CD4-positive, alpha-beta T cell treated with Interleukin-12 subunit alpha and Interleukin-12 subunit beta, for 1 hour (primary cell): ENCODE measurements at regions not wholly inside any gene's neighbourhood (a gene's known extent, or its start where the extent isn't known, plus 50 kb on each side); places are given as distances from the start of the nearest gene placed in this dataset.
"Not testable (repeated sequence)": the region's sequence is repeated elsewhere in the genome, so short reads cannot be mapped to it uniquely, and the experiment has no call there.

ENCODE experiments used
- DNase-seq: peaks from one replicate; pipeline ENCODE4 v3.0.0-alpha.2; 2020

DNA sequence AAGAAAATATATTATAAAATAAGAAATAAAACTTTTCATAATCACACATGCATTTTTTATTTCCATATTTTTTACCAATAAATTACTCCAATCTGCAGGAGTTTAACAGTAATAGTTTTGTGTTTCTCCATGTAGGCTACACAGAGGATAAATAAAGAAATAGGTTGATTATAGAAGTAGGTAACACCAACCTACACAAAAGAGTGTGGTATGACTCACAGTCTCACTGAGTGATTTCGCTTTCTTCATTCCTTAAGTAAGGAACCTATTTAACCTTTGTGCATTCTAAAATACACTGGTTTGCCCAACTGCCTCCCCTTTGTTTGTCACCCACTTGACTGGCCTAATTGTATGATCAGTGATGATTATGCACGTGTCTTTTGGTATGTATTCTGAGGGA is 244.2 kb upstream of the RIMS1 start:
- DNase-seq: no peak

DNA sequence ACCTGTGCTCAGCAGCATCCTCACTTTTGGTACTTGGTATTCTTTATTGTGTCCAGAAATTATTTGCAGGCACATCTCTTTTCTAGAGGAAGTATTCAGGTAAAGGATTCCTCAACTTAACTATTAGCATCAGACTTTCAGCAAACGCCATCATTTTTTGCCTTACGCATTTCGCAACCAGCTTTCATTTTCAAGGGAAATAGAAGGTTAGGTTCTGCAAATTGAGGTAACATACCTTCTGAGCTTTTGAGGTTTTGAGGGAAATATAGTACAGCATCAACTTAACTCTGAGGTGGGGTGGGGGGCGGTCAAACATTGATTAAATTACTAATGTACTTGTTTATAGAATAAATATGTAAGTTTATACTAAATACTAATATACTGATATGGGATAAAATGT is 243.6 kb upstream of the RIMS1 start:
- DNase-seq: no peak

DNA sequence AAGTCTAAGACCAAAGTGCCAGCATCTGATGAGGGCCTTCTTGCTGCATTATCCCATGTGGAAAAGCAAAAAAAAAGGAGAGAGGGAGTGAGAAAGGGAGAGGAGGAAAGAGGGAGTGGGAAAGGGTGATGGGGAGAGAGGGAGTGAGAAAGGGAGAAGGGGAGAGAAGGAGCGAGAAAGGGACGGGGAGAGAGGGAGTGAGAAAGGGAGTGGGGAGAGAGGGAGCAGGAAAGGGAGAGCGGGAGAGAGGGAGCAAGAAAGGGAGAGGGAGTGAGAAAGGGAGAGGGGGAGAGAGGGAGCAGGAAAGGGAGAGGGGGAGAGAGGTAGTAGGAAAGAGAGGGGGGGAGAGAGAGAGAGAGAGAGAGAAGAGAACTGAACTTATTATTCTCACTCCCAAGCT is 241.1 kb upstream of the RIMS1 start:
- DNase-seq: no peak

DNA sequence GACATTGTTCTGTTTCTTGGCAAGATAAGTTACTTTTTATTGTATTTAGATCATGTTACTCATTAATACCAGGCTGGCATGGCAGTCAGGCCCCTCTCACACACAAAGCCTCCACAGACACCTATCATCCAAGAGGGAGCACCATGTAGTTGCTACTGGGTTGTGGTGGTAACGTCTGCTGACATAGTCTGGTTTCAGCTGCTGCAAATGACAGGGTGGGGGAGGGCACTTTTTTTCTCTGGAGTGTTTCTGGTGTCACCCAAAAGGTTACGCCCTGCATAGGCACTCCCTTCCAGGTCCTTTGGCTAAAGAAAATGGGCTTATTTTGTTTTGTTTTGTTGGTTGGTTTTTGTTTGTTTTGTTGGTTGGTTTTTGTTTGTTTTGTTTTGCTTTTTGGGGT is 236.4 kb upstream of the RIMS1 start:
- DNase-seq: no peak

DNA sequence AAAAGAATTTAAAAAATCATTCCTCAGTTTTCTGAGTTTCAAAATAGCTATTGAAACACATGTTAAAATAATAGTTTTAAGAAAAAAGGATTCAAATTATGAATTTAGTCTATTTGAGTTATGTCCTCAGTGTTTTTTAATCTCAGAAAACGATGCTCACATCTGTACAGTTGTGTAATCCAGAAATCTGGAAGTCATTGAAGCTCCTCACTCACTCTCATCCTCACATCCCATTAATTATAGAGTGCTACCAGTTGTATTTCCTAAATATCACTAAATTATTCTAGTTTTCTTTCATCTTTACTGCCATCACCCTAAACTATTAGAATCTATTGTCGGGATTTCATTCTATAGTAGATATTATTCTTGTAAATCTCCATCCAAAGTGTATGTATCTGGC is 234.7 kb upstream of the RIMS1 start:
- DNase-seq: no peak

DNA sequence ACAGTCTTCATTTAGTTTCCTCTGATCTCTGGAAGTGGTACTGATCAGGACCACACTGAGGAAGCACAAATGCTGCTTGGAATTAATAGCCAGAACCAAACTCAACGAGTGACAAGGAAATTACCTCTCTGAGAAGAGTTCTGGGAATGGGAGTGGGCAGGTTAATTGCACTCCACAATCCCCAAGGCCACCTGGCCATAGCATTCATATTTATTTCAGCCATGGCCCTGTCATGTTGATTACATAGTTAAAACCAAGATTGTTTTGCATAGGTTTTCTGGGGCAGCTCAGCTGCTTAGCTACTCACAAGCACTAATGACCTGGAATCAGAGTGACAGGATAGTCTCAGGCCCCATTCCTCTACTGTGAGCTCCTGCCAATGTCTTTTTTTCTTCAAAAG is 230.2 kb upstream of the RIMS1 start:
- DNase-seq: no peak

DNA sequence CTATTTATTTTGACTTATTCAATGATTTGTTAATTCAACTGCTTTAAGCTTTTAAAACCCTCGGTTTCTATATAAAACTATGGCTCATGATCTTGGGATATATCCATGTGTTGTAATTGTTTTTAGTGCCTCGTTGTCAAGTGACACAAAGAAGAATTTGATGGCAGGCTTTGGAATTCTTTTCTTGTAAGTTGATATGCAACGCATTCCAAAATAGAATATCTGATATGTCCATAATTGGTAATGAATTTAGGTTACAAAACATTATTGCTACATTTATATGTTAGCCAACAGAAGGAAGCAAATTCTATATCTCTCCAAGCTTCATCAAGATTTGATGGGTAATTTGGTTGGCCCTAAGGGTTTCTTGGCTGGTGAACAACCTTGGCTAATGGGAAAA is 220.4 kb upstream of the RIMS1 start:
- DNase-seq: no peak

DNA sequence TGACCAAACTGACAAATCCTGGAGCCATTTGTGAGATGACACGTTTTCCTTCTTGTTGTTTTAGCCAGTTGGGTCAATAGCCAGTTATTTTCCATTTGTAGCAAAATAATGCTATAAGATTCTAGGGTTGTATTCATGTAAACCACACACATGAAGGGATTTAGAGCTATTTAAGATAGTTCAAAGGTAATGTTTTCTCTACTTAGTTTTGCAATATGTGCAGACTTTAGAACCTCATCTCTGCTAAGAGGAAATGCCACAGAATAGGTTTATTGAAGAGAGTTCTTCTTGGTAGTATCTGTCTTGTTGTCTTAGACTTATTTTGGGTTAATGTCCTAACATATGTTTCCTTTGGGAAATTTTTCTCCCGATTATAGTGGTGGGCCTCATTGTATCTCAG is 213.5 kb upstream of the RIMS1 start:
- DNase-seq: no peak

DNA sequence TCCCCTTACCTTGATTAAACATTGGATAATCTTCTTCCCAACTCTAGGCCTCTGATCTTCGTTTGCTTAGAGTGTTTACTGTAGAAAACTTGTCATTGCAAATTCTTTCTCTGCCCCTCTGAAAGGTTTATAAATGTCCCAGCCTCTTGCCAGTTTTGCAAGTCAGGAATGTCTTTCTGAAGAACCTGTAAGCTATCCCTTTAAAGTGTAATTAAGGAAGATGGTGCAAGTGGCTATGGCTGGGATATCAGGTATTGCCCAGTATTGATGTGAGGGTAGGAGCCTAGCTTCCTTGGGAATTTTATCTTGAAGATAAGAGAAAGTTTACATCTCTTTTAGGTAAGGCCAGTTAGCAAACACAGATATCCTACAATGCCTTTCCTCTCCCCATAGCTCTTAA is 211.0 kb upstream of the RIMS1 start:
- DNase-seq: no peak

DNA sequence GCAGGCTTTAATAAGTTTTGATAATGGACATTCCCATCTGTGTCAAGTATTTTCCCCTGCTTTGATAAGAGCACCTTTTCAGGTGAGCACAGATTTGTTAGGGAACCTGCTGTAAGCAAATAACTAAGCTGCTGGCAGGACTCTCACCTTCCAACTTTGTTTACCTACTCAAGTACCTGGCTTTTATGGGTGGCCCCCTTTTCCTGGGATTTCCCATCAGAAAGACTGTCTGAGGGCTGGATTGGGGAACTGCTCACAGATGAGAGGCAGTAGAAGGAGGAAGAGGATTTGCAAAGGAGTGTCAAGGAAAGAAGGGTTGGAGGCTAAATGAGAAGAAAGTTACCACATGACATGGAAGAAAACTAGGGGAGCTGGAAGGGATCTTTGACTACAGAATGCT is 210.1 kb upstream of the RIMS1 start:
- no peak for DNase-seq

DNA sequence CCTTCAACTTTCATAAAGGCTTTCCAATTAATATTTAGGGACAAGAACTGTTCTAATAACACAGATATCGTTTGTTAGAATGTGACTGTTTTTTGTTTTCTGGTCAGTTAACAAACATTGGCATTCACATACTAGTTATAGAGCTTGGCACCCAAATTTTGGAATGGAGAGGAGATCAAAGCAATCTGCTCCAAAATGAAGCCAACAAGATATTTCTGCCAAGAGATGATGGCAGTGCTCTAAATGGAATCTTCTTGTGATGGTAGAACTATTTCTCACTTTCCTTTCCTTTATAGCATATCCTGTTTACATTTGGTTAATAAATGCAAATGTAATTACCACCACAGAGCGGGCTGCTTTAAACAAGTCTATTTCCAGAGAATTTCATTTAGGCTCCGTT is 208.3 kb upstream of the RIMS1 start:
- DNase-seq: no peak

DNA sequence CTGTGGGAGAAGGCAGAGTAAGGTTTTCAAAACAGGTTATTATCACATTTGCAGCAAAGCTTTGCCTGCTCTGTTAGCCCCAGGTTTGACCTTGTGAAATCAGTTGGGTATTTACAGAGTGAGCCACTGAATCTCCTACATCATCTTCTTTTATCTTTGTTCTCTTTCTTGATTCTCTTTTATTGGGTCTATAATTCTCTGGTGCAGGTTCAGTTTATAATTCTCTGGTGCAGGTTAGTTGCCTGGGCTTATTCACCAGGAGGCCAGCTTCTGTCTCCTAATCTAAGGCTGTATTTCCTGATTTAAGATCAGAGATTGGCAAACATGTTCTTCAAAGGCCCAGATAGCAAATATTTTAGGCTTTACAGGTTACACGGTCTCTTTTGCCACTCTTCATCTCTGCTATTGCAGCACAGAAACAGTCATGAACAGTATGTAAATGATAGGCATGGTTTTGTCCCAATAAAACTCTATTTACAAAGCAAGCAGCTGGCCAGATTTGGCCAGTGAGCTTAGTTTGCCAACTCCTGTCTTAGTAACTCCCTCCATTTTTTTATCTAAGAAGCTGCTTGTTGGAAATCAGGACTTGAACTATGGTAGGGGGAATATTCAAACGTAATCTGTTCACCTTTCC is 205.0 kb upstream of the RIMS1 start:
- DNase-seq: no peak

DNA sequence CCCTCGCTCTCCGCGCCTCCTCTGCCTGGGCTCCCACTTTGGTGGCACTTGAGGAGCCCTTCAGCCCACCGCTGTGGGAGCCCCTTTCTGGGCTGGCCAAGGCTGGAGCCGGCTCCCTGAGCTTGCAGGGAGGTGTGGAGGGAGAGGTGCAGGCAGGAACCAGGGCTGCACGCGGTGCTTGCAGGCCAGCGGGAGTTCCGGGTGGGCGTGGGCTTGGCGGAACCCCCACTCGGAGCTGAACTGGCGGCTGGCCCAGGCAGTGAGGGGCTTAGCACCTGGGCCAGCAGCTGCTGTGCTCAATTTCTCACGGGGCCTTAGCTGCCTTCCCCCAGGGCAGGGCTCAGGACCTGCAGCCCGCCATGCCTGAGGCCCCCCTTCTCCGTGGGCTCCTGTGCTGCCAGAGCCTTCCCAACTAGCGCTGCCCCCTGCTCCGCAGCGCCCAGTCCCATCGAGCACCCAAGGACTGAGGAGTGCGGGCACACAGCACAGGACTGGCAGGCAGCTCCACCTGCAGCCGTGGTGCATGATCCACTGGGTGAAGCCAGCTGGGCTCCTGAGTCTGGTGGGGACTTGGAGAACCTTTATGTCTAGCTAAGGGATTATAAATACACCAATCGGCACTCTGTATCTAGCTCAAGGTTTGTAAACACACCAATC is 200.2 kb upstream of the RIMS1 start:
- DNase-seq: not testable (repeated sequence)

DNA sequence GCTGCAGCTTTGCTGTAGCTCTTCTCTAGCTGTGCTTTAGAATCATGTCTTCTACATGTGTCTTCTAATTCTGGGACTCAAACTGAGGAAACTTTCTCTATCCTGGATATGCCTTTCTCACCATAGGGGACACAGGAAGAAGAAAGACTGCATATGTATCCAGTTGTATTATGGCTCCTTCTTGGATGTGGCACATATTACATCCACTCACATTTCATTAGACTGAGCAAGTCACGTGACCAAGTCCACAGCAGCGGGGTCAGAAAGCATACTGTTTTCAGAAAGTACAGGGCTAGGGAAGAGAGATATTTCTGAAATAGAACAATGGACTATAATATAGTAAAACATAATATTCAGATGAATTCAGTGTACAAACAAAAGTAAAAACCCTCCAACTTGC is 187.6 kb upstream of the RIMS1 start:
- DNase-seq: no peak

DNA sequence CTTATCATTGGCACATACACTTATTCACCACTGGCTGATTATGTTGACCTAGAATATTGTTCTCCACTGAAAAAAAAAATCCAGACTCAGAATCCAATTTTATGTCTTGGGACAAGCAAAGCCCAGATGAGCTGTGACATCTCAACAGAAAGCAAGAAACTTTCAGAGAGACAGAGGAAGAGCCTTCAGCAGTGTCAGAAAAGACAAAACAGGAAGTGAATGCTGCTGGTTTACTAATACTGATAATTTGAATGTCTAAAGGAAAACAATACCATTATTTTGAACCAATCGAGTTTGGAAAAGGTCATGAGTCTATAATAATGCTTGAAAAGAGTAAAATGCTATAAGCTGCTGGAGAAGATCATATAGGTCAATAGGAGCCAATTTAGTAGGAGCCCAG is 179.8 kb upstream of the RIMS1 start:
- no peak for DNase-seq

DNA sequence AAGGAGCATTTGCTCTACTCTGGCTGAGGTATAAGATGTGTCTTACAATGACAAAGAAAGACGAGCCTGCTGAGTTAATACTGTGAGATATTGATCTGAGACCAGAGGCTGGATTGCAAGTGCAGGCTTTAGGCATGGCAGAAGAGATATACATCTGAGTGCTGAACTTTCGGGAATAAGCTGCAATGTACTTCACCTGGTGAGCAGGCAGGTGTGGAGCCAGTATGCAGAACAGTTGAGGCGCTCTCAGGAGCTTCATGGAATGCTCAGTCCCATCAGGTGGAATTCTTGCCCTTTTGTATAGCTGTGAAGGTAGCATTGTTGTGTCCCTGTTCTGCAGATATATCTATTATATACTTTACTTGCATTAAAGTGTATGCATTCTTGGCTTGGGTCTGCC is 179.3 kb upstream of the RIMS1 start:
- no peak for DNase-seq

DNA sequence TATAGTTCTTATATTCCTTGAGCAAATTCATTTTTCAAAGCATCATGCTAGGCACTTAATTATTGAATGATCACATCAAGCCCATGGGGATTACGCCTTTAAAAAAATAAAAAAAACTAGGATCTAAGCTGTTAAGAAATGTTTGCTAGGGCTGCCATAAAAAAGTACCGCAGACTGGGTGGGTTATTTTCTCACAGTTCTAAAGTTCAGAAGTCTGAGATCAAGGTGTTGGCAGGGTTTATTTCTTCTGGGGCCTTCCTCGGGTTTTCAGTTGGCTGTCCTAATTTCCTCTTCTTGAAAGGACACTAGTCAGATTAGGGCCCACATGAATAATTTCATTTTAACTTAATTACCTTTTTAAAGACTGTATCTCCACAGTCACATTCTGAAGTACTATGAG is 165.6 kb upstream of the RIMS1 start:
- no peak for DNase-seq

DNA sequence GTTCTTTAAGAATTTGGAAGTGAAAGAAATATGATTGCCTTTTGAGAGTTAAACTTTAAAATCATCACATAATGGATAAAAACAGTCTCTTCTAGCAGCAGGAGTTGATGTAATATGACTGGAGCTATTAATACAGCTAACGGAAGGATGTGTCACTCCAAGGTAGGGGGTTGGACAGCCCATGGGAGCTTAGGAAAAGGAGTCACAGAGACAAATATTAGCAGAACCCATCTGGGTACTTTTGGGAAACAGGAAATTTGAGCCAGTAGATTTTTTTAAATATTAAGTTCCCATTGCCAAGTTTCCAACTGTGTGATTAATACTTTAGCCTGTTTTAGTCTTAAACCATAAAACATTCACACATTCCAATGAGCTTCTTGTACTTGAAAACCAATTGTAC is 164.7 kb upstream of the RIMS1 start:
- no peak for DNase-seq

DNA sequence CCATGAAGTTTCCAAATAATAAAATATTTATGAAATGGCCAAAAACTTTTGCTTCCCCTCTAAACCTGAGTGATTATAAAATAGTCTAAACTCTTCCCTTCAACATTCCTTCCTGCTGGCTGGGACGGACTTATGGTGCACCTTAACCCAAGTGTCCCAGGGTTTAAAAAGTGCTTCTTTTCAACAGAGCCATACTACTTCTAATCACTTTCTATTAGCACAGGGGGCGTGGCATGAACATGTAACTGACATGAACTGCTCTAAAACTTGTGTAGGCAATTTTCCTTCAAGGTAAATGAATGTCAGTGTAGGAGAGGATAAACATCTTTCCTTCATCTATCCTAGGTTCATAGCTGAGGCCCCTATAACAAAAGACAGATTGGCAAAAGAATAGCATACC is 163.6 kb upstream of the RIMS1 start:
- DNase-seq: no peak

DNA sequence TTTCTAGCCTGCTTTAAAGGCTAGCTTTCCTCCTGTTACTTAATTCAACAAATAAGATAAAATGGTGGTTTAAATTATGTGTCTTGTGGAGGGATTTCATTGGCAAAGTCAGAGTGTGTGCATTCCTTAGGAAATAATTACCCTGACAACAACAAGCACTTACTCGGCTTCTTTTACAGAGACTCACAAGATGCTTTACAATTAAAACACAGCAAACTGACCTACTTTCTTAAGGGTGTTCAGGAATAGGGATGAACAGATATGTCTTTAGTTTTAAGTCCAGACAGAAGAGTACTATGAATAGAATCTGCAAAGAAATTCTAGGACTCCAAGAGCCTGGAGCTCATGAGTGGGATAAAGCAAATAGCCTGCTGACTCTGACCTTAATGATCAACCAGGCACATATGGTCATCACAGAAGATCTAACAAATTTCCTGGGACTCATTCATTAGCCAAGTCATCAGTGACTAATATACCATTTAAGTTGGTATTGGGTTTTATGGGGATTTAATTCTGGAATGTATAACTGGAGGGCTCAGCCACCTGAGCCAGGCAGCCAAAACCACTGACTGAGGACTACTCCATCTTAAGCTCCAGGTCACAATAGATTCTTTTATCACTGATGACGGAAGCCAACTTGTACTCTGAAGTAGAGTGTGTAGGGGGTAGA is 161.8 kb upstream of the RIMS1 start:
- no peak for DNase-seq

DNA sequence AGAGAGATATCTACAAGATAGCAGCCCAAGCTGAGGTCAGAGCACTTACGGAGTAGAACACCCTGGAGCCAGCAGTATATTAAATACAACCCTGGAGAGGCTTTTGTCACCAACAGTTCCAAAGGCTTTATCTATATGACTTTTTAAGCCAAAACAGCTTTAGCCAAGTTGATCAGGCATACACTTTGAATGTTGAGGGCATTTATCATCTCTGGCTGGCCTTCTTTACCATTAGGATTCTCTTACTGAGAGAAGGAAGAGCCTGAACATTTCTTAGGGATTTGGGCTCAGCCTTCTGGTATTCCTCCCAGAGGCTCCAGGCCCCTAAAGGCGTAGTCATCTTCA is 161.3 kb upstream of the RIMS1 start:
- no peak for DNase-seq

DNA sequence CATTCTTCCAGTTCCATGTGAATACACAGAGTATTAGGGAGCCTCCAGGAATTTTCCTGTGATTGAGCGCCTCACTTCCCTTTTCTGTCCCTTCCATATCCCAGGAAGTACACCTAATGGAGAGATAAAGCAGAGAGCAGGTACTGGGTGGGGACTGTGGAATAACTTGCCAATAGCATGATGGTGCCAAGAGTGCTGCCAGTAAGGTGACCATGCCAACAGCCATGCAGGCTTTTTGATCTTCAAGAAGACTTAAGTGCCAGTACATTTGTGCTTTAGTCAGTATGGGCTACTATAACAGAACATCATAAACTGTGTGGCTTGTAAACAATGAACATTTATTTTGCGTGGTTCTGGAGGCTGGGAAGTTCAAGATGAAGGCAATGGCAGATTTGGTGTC is 160.2 kb upstream of the RIMS1 start:
- DNase-seq: no peak

DNA sequence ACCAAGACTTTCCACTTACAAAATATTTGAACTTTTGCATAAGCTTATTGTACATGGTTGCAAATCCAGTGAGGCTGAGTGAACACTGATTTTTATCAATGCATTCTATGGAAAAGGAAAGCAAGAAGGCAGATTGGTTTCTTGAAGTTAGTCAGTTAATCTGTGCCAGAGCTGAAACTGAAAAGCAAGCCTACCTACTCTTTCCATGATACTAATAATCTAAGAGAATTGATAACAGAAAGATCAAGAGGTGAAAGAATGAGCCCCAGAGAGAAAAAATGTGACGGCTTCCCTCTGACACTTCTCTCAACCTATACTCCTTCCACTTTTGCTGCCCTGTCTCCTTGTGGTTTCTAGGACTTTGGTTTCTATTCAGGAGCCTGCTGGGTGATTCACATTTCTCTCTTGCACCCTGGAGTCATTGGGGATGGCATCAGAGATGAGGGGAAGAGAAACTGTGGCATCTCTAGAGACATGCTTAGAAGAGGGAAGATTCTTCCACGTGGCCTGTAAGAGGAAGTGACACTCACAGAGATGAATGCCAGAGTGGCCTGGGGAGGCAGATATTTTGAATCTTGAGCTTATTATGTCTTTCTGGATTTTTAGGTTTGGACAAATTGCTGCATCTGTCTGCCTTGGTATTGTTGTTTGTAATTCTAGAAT is 158.6 kb upstream of the RIMS1 start:
- DNase-seq: no peak

DNA sequence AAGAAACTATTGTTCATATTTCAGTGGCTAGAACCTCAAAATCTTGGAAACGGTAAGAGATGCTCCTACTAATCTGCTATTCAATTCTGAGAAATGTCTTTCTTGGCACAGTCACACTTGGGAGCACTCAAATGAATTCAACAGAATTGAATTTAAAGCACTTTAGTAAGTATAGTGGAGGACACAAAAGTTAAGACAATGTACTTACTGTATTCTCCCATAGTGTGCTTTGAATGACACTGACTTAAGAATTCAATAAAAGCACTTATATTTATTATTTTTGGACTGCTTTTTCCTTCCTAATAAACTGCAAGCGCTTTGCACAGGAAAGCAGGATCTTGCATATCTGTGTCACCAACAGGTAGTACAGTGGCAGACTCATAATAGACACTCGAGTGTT is 156.1 kb upstream of the RIMS1 start:
- DNase-seq: no peak
